ENCODE measurements at regions not wholly inside any gene's neighbourhood (a gene's known extent, or its start where the extent isn't known, plus 50 kb on each side); places are given as distances from the start of the nearest gene placed in this dataset. TPM values are rescaled to one million over a fixed set of nuclear protein-coding genes. Genes with fewer than 3 reads are reported as not detected.

Small RNA genes in the stretch of these regions (small RNA-seq; reads per million reads assigned to genes)
- not detected for gene AF254983.2 (ENCODE audit: low replicate concordance)
